ENCODE measurements at regions not wholly inside any gene's neighbourhood (a gene's known extent, or its start where the extent isn't known, plus 50 kb on each side); places are given as distances from the start of the nearest gene placed in this dataset.
"Not testable (repeated sequence)": the region's sequence is repeated elsewhere in the genome, so short reads cannot be mapped to it uniquely, and the experiment has no call there.

DNA sequence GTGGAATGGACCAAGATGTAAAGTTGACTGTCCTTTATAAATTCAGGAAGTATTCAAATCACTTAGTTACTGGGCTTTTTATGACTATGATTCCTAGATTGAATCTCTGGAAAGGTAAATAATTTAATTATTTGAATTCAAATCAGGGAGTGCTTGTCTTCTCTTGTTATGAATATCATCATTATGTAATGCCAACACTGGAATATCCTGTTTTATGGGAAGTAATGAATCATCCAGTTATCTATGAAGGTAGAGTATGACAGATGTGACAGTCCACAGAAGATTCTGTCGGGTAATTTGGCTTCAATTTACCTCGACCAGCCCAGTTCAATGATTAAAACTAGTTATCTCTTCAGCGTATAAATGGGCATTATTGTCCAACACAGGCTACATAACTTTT lies 141.0 kb upstream of the NUDT12 start:
- Histone ChIP-seq H3K4me1 (no peaks in the 10 kb centered on the region), H3K27me3 (no peaks in the 10 kb centered on the region), H3K9me3 (no peaks in the 10 kb centered on the region), H3K36me3 (no peaks in the 10 kb centered on the region), H3K27ac (no peak overlapping the region), H3K4me3 (no peak overlapping the region)
- intact Hi-C loops (cut with DNase I; ENCODE audit: low total_unique reads) = no loop called here
- no peak for DNase-seq
- TF ChIP-seq, protein P1, sequence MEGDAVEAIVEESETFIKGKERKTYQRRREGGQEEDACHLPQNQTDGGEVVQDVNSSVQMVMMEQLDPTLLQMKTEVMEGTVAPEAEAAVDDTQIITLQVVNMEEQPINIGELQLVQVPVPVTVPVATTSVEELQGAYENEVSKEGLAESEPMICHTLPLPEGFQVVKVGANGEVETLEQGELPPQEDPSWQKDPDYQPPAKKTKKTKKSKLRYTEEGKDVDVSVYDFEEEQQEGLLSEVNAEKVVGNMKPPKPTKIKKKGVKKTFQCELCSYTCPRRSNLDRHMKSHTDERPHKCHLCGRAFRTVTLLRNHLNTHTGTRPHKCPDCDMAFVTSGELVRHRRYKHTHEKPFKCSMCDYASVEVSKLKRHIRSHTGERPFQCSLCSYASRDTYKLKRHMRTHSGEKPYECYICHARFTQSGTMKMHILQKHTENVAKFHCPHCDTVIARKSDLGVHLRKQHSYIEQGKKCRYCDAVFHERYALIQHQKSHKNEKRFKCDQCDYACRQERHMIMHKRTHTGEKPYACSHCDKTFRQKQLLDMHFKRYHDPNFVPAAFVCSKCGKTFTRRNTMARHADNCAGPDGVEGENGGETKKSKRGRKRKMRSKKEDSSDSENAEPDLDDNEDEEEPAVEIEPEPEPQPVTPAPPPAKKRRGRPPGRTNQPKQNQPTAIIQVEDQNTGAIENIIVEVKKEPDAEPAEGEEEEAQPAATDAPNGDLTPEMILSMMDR (IDR thresholded peaks at IDR 0.05) = no peak

DNA sequence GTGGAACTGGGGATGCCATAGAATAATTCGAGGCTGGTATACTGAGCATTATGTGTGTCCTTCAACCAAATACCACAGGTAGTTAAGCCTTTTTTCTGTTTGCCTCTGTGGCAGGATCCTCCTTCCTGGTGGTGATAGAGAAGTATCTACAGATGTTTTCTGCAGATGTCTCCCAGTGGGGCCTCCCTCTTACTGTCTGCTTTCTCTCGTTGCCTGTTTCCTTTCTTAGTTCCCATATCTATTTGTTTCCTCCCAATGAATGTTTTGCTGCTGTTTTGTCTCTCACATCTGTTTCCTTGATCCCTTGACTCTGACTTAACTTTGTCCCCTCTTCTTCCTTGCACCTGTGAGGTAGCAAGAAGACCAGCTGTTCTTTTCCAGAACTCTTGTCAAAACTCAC lies 130.9 kb upstream of the NUDT12 start:
- H3K27ac ChIP-seq = no peak overlapping the region
- no peaks in the 10 kb centered on the region for H3K36me3 ChIP-seq
- no peaks in the 10 kb centered on the region for H3K4me1 ChIP-seq
- TF ChIP-seq, protein P1 (IDR thresholded peaks at IDR 0.05) = no peak
- intact Hi-C loops (cut with DNase I; ENCODE audit: low total_unique reads) = no loop called here
- no peak for DNase-seq
- no peaks in the 10 kb centered on the region for H3K9me3 ChIP-seq
- H3K4me3 ChIP-seq = no peak overlapping the region
- no peaks in the 10 kb centered on the region for H3K27me3 ChIP-seq

DNA sequence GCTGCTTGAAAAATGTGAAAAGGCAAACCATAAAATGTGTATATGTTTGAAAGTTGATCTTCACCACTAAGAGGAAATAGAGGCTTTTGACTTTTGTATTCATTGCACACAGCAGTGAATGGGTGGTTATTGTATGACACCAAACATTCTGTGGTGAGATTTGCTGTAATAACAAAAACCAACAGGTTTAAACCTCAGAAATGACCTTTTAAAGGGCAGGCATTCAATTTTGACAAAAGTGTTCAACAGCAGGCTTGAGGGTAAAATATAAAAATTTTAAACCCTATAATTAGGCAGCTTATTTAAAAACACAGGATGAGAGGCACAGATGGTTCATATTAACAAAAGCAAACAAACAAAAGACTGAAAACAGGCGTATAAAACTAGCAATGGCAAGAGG lies 128.1 kb upstream of the NUDT12 start:
- H3K27ac ChIP-seq = no peak overlapping the region
- intact Hi-C loops (cut with DNase I; ENCODE audit: low total_unique reads) = no loop called here
- no peak overlapping the region for H3K4me3 ChIP-seq
- no peak for DNase-seq
- H3K9me3 ChIP-seq = no peaks in the 10 kb centered on the region
- no peaks in the 10 kb centered on the region for H3K36me3 ChIP-seq
- no peaks in the 10 kb centered on the region for H3K4me1 ChIP-seq
- TF ChIP-seq, protein P1 (IDR thresholded peaks at IDR 0.05) = no peak
- no peaks in the 10 kb centered on the region for H3K27me3 ChIP-seq

DNA sequence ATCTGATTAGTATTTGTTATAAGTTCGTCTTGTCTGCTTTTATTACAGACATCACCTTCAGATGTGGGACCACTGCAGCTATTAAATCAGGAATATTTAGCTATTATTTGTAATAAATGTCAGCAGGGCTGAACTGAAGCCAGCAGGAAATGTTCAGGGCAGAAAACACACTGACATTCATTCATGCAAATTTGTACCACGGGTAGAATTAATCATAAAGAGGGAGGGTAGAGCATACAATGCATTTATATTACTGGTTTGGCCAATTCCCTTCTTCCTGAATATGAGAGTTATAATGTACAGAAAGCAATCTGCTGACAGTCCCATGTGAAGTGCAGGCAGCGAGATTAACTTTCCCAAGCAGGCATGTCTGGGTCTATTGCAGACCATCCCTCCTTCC lies 117.3 kb upstream of the NUDT12 start:
- TF ChIP-seq, protein P1 (IDR thresholded peaks at IDR 0.05) = no peak
- H3K9me3 ChIP-seq = no peaks in the 10 kb centered on the region
- H3K27ac ChIP-seq = no peak overlapping the region
- no peak overlapping the region for H3K4me3 ChIP-seq
- no peaks in the 10 kb centered on the region for H3K27me3 ChIP-seq
- H3K4me1 ChIP-seq = peaks cover 0 to 5% (median 0%) of the 10 kb centered on the region in 4 donors
- H3K36me3 ChIP-seq = no peaks in the 10 kb centered on the region
- DNase-seq = no peak
- intact Hi-C loops (cut with DNase I; ENCODE audit: low total_unique reads) = no loop called here

DNA sequence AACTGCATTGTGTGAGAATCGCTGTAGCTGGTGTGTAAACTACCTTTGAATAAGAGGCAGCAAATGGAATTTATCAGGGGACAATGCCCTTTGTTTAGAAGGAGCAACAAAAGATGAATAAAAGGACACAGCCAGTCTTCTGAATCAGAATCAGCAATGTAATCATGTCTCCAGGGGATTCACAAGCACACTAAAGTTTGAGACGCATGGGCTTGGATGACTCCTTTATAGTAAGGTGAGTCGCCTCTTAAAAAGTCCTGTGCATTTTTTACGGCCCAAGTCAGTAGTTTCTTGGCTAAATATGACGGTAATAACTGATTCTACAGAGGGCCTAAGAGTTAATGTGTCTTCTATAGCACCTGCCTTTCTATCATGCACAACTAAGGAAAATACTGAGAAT lies 113.6 kb upstream of the NUDT12 start:
- DNase-seq; H3K36me3 ChIP-seq; intact Hi-C loops (cut with DNase I; ENCODE audit: low total_unique reads): not testable (repeated sequence)

DNA sequence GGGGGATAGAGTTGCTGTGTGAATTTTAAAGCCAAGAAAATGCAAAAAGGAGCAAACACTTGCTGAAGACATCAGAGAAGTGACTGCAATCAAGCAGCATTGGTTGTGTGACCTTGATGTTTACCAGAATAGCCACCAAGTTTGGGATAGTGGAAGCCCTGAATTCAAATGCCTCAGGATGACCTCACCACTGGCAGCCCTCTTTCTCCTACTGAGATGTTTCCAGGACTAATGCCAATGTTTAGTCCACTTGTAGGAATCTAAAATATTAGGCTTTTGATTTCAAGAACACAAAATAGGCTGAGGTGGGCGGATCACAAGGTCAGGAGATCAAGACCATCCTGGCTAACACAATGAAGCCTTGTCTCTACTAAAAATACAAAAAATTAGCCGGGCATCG lies 112.2 kb upstream of the NUDT12 start:
- peaks cover 0 to 14% (median 2%) of the 10 kb centered on the region in 4 donors for H3K4me1 ChIP-seq
- no peaks in the 10 kb centered on the region for H3K27me3 ChIP-seq
- no peak overlapping the region for H3K27ac ChIP-seq
- TF ChIP-seq, protein P1 (IDR thresholded peaks at IDR 0.05) = no peak
- DNase-seq = no peak
- H3K36me3 ChIP-seq = no peaks in the 10 kb centered on the region
- no peak overlapping the region for H3K4me3 ChIP-seq
- H3K9me3 ChIP-seq = no peaks in the 10 kb centered on the region
- intact Hi-C loops (cut with DNase I; ENCODE audit: low total_unique reads) = no loop called here

More for the DNA sequence above, 113.6 kb upstream of the NUDT12 start:
- H3K27ac ChIP-seq, H3K4me3 ChIP-seq, H3K9me3 ChIP-seq, H3K27me3 ChIP-seq: not testable (repeated sequence)
- peaks cover 0 to 14% (median 2%) of the 10 kb centered on the region in 4 donors for H3K4me1 ChIP-seq
